ENCODE measurements at regions not wholly inside any gene's neighbourhood (a gene's known extent, or its start where the extent isn't known, plus 50 kb on each side); places are given as distances from the start of the nearest gene placed in this dataset.

DNA sequence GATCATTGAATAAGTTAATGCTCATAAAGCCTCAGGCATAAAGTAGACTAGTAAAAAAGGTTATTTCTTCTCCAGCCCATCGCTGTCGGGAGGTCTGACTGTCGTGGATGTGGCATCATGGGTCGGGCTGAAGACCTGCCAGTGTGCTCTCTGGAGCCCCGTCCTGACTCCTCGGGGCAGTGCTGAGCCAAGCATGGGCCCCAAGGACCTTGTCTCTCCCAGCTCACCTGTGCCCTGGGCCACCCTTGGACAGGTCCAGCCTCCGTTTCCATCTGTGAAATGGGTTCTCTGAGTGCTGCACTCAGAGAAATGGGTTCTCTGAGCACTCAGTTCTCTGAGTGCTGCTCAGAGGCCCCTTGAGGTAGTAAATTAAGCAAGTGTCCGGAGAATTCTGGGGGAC, 269.0 kb downstream of the GADD45G start:
- no peak for ATAC-seq
- intact Hi-C loops (cut with DNase I): loop anchor here in 1 of 2 donors (5.0 kb wide), 2 partner anchors 136 to 266 kb away; partner anchors contain the start of gene GADD45G
- DNase-seq: no peak

DNA sequence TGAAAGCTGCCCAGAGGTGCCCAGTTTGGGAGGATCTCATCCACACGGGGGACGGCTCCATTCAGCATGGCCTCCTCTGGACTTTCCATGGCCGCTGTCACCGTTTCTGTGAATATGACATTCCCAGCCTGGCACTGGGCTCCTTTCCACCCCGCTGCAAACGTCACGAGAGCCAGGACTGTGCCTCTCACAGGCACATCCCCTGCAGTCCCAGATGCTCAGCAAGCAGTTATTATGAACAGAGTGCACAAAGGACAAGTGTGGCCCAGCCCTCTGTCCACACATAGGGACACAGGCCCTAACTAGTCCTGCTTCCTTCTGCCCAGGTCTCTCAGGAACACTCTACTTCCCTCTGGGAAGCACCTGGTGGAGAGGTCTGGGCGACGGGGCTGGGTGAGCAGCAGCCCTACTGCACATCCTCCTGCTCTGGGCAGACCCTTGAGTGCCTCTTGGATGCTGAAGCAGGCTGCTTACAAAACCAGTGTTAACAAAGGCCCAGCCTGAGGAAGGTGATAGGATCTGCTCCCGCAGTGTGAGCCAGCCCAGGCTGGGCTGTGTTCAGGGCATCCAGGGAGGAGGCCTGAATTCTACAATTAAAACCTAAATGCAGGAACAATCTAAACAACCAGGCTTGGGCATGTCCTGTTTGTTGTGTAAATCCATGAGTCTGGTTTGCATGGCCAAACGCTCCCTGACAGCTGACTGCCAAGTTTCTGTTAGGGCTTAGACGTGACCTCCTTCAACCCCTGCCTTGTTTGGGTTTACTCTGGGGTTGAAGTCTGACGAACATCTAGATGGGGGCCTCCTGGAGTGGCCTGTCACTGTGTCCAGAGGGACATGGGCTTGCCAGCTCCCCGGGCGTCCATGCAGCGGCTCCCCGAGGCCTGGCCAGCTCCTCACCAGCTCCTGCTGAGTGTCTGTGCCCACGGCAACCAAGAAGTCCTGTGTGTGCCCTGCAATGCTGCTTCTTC, 269.8 kb downstream of the GADD45G start:
- ATAC-seq: peak; percentile 8 to 39
- DNase-seq: peak; percentile 54
- intact Hi-C loops (cut with DNase I): loop anchor here in 1 of 2 donors (5.0 kb wide), 2 partner anchors 137 to 267 kb away; partner anchors contain the start of gene GADD45G

DNA sequence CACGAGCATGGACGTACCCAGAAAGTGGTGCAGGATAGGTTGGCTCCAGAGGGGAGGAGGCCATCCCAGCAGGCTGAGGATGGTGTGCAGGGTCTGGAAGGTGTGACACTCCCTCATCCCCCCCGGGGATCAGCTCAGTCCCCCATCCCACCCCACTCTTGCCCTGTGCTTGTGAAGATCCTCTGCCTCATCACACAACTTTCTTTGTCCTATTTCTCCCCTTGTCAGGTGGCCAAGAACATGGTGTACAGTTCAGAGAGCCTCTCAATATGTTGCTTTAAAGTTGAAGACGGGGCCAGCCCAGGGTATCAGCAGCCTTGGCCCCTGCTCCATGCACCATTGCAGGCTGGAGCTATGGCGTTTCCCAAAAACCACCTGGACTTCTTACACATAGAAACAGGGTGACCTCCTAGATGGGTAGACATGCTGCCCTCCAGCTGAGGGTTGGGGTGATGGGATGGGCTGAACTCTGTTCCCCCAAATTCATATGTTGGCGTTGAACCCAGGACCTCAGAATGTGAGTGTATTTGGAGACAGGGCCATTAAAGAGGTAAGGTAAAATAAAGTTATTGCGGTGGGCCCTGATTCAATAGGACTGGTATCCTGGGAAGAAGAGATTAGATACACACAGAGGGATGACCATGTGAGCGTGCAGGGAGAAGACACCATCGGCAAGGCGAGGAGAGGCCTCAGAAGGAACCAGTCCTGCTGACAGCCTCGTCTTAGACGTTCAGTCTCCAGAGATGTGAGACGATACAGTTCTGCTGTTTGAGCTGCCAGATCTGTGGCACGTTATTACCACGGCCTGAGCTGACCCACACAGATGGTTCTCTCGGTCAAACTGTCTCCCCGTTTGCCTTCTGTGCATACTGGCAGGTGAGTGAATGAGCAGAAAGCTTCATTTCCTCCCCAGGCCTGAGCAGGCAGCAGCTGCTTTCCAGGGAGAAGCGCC, 272.5 kb downstream of the GADD45G start:
- DNase-seq: no peak
- intact Hi-C loops (cut with DNase I): no loop called here
- no peak for ATAC-seq

DNA sequence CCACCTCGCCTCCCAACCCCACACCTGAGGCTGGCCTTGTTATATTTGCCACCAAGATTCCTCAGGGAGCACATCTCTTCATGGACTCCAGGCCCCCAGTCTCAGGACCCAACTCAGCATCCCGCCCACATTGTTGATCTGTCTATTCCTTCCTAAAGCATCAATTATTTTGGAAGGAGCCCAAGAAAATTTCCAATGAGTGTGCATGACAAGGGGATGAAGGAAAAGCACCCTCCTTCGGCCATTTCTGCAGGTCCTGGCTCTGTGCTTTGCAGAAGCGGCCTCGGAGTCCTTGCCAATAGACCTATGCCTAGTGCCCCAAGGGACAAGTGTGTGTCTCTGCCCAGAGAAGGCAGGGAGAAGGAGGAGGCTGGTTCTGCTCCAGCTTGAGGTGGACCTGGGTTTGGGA, 273.2 kb downstream of the GADD45G start:
- ATAC-seq: no peak
- intact Hi-C loops (cut with DNase I): no loop called here

DNA sequence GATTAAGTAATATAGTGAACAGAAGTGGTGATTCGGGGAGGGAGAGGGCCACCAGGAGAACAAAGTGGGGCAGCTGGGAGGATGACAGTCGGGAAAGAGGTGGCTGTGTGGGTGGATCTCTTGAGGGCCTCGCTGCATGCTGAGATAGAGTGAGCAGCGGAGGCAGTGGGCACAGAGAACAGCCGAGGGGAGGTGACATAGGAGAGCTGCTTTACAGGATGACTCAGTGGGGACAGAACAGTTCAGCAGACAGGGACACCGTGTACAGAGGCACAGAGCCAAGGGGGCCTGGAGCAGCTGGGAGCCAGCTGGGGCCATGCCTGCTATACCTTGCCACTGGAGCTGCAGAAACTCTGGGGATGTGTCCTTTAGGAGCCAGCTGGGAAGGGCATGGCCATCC, 273.9 kb downstream of the GADD45G start:
- DNase-seq: peak; percentile 83
- intact Hi-C loops (cut with DNase I): no loop called here
- peak; percentile 82 to 89 for ATAC-seq

More for the DNA sequence above, 273.2 kb downstream of the GADD45G start:
- DNase-seq: no peak

DNA sequence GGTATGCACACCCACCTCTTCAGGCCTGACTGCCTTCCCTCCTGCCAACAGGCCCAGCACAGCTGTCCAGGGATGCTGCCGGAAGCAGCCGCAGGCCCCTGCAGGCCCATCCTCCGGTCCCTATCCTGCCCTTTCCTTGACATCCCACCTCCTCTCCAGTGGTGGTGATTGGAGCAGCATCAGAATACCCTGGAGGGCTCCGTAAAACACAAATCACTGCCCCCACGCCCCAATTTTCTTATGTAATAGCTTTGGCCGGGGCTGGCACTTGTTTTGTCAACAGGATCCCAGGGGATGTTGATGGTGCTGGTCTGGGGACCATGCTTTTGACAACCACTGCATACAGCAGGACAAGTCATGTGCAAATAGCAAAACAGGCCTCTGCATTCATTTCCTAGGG, 274.5 kb downstream of the GADD45G start:
- DNase-seq (no peak), ATAC-seq (no peak)
- intact Hi-C loops (cut with DNase I): no loop called here

DNA sequence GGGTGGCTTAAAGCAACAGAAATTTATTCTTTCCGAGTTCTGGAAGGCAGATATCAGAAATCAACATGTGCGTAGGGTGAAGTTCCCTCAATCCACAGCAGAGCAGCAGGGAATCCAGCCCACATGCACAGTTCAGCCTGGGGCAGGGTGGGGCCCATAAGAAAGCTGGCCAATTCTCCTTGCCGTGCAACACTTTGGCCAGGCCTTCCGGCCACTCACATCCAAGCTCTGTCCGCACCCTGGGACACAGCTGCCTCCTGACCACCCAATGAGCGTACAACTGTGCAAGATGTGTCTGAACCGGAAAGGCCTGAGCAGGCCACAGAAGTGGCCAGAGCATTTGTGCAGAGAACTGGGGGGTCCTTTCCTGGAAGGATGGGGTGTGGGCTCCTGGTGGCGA, 274.9 kb downstream of the GADD45G start:
- DNase-seq (peak; percentile 71), ATAC-seq (peak; percentile 46 to 63)
- intact Hi-C loops (cut with DNase I): loop anchor here (5.0 to 10.0 kb wide), 3 partner anchors 123 to 265 kb away; no protein-coding TSS in a partner anchor

DNA sequence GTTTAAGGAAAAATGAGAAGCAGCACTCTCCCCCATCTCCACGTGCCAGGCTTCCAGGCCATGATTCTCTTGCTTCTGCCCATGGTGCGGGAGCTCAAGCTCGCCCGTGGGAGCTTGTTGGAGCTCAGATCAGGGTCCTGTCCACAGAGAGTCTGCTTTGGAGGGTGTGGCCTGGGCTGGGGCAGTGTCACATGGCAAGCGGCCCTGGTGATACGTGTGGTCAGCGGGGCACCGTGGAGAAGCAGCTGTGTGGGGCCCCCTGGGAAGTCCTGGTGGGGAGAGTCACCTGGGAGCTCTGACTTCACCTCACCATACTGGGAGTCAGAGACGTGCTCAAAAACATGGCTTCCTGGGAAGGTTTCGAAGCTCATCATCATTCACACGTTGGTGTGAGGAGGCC, 275.3 kb downstream of the GADD45G start:
- ATAC-seq: no peak
- DNase-seq: no peak
- intact Hi-C loops (cut with DNase I): loop anchor here (5.0 to 10.0 kb wide), 3 partner anchors 122 to 265 kb away; no protein-coding TSS in a partner anchor

DNA sequence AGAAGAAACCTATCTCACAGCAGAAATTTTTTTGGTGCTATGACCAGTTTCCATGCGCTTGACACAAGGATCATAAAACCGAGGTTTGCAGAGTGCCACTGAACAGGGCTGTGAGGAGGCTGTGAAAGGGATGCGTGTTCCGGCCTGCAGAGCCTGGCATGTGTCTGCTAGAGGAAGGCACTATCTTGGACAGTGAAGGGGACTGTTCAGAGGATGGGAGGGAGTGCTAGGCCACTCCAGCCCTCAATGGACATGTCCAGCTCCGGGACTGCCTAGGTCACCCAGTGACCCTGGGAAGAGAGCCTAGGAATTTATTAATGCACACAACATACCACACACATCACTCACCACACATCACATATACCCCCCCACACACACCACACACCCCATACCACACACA, 275.9 kb downstream of the GADD45G start:
- no peak for ATAC-seq
- intact Hi-C loops (cut with DNase I): loop anchor here (5.0 to 10.0 kb wide), 3 partner anchors 122 to 266 kb away; no protein-coding TSS in a partner anchor
- no peak for DNase-seq

DNA sequence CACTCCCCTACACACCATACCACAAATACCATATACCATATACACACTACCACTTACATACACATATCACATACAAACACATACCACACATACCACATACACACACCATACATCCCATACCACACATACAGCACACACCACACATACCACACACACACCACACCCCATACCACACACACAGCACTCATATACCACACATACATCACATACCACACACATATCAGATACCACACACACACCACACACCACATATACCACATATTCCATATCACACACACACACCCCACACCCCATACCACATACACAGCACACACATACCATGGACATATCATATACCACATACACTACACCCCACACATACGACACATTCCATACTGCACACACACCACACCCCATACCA, 276.6 kb downstream of the GADD45G start:
- intact Hi-C loops (cut with DNase I): loop anchor here (5.0 to 10.0 kb wide), 3 partner anchors 121 to 267 kb away; no protein-coding TSS in a partner anchor
- DNase-seq (no peak), ATAC-seq (no peak)

DNA sequence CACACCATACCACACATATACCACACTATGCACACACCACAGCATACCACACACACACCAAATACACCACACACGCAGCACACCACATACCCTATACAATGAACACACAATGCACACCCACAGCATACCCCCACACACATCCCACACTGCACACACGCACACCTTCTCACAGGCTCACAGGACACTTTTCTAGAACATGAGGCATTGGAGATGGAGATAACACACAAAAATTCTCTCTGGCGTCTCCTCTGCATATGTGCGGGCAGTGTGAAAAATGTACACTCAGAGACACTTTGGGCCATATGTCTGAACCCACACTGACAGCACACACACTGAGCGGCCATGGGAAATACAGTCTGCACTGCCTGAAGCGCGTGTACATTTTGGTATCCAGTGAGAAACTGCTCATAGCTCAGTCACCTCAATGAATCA, 278.1 kb downstream of the GADD45G start:
- intact Hi-C loops (cut with DNase I): loop anchor here (5.0 to 10.0 kb wide), 3 partner anchors 119 to 268 kb away; no protein-coding TSS in a partner anchor
- DNase-seq (no peak), ATAC-seq (no peak)

DNA sequence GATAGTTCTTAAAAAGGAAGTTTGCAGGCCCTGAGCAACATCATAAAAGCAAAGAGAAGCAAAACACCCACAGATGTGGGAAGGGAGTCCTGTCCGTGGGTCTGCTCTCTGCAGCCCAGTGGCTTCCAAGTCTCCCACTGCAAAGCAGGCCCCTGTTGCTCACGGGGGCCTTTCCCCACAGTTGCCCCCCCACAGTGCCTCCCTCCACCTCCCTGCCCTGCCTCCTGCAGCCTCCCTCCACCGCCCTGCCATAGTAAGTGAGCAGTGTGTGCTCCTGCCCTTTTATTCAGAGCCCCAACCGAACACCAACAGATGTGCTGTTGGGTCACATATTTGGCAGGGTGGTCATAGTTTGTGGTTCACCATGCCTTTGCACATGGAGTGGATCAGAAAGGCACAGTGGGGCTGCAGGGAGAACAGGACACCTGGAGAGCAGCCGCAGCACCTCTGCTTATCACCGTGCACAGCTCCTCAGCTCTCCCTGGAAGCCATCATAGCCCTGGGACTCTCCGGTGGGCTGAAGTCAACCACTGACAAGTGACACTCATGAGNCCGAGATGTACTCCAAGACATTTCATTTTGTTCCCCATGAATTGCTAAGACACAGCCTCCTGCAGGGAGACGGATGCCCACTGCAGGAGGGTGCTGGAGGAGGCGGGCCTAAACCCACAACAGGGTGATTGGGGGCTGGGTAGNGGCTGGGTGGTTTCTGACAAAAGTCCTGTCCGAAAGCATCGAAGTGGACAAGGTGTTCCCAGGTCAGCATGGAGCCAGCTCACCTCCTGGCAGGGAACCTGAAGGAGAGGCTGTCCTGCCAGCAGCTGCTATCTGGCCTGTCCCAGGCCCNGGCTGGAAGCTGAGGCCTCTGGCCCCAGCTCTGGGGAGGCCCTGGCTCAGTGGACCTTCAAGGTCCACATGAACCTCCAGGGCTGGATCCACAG, 278.9 kb downstream of the GADD45G start:
- DNase-seq (no peak), ATAC-seq (no peak)
- intact Hi-C loops (cut with DNase I): loop anchor here (5.0 to 10.0 kb wide), 3 partner anchors 119 to 269 kb away; no protein-coding TSS in a partner anchor

DNA sequence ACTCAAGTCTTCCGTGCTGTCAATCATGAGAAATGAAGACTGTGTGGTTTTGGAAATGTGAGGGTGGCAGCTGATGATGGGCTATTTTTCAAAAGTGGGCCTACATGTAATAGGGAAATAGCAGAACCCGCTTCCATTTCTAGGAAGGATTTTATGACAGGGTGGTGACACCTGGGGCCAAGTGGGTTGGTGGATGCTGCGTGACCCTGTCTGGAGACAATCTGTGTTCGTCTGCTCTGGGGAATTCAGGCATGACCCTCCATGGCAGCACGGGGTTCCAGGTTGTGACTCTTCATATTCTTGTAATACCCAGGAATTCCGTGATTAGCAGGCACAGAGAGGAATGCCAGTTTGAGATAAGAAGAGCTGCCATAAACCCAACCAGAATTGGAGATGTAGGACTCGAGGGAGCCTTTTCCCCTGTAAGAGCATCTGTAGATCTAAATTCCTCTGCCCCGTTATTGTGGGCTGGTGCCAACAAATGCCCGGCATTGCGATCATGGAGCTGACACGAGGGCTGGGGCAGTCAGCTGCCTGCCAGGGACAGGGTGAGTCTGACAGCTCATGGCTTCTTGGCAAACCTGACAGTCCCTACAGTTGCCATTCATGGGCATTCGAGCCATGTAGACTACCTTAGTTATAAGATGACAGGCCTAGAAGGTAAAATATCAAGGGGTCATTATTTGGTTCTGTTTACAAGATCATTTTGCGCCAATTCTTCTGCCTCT, 279.7 kb downstream of the GADD45G start:
- DNase-seq (peak; percentile 69), ATAC-seq (peak; percentile 69 to 70)
- intact Hi-C loops (cut with DNase I): loop anchor here (5.0 to 10.0 kb wide), 3 partner anchors 118 to 270 kb away; no protein-coding TSS in a partner anchor

DNA sequence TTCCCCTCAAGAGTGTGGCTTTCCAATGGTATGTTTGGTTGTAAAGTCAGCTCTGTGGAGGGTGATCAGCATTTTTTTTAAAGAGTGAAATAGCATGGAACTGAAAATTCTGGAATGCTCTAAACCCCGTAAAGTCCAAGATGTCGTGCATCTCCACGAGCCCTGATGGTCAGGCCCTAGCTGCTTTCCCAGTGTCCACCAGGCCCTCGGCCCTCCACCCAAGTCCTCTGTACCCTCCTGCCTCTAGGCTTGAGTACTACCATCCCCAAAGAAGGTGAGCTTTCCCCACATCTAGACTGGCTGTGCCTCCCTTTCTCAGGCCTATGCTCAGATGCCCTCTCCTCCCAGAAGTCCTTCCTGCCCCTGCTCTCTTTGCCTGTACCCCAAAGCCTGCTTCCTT, 280.3 kb downstream of the GADD45G start:
- no peak for DNase-seq
- intact Hi-C loops (cut with DNase I): loop anchor here in 1 of 2 donors (10.0 kb wide), 1 partner anchor 270 kb away; no protein-coding TSS in a partner anchor
- no peak for ATAC-seq

DNA sequence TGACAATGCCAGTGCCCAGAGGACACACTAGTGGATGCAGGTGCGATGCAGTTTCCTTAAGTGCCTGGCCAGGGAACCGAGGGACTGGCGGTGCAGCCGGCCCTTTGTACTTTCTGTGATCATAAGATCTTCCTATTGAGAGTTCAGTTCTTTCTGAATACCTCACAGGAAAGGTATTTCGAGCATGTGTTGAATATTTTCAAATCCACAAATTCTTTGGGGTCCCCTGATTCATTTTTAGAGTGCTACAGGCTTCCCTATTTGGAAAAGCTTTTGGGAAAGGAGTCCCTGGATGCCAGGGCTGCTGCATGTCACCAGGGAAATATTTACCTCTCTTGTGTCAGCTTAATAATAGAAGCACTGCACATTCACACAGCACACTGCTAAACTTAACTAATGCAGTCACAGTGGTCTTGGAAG, 281.5 kb downstream of the GADD45G start:
- intact Hi-C loops (cut with DNase I): loop anchor here in 1 of 2 donors (10.0 kb wide), 1 partner anchor 271 kb away; no protein-coding TSS in a partner anchor
- ATAC-seq (peak in 1 of 2 donors; percentile 6), DNase-seq (no peak)

DNA sequence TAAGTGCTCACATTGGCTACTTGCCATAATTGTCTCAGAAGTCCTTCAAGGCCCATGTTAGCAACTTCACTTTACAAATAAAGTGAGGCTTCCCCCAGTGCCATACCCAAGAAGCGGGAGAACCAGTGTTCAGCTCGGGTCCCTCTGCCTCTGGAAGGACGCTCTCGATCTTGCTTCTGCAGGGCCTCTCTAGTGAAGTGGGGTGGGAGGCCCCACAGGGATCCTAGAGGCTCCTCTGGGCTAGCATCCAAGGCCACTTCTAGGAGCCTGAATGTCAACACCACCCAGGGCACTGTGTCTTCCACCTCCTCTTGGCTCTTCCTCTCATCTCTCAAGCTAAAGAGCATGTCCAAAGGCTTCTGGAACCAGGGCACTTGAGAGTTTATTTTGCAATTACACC, 282.5 kb downstream of the GADD45G start:
- ATAC-seq: no peak
- no peak for DNase-seq
- intact Hi-C loops (cut with DNase I): loop anchor here in 1 of 2 donors (10.0 kb wide), 1 partner anchor 272 kb away; no protein-coding TSS in a partner anchor

DNA sequence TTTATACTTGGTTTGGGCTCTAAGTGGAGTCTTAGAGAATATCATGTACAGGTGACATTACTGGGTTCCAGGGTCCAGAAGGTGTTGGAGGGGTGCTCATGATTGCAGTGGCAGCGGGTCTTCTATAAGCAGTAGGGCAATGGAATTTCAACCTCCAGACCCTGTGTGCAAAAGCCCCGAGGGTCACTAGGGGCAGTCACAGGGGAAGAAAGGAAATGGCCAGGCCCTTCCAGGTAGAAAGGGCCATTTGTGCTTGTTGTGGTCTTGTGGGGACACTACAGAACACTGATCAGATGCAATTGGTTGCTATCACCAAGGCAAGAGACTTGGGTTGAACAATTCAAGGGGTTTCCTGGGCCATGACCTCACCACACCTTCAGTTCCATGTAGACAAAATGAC, 283.4 kb downstream of the GADD45G start:
- no peak for DNase-seq
- intact Hi-C loops (cut with DNase I): loop anchor here in 1 of 2 donors (10.0 kb wide), 1 partner anchor 273 kb away; no protein-coding TSS in a partner anchor
- ATAC-seq: no peak
